ENCODE measurements at regions not wholly inside any gene's neighbourhood (a gene's known extent, or its start where the extent isn't known, plus 50 kb on each side); places are given as distances from the start of the nearest gene placed in this dataset.

GRCh38 chr6:71537717-71538116 lies 249.1 kb downstream of the OGFRL1 start:
- WGBS (ENCODE audit: insufficient coverage, low lambda C conversion rate) = 90% methylated on average over 1 of the region's 1 CpG
- no peak overlapping the region for H3K4me3 ChIP-seq (ENCODE audit: low read length)

DNA sequence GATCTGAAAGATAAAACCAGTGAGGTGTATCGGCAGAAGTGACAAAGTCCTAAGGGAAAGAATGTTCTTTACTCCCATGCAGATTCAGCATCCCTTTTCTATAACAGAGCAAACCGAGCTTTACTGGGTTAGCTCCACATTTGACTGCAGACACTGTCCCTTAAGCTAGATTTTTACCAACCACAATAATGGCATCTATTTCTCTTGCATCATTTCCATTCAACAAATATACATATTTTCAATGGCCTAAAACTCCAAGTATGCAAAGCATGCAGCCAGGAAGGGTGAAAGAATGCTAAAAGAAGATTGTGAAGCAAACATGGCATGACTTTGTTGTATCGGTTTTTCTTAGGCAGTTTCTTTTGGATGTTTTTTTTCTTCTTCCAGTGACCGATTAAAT lies 255.4 kb downstream of the OGFRL1 start:
- Histone ChIP-seq H3K4me3 (ENCODE audit: low read length) (no peak overlapping the region), H3K27me3 (ENCODE audit: control insufficient read depth, insufficient read depth, low read length) (no peaks in the 10 kb centered on the region), H3K36me3 (ENCODE audit: control insufficient read depth, insufficient read depth, low read length) (no peaks in the 10 kb centered on the region), H3K4me1 (ENCODE audit: control insufficient read depth, insufficient read depth, low read length) (no peaks in the 10 kb centered on the region), H3K27ac (ENCODE audit: low read length) (no peak overlapping the region), H3K9me3 (ENCODE audit: control insufficient read depth, low read depth, low read length) (no peaks in the 10 kb centered on the region)
- WGBS (ENCODE audit: insufficient coverage, low lambda C conversion rate) = 86% methylated on average over 2 of the region's 4 CpGs
- DNase-seq = no peak

More at GRCh38 chr6:71537717-71538116, 249.1 kb downstream of the OGFRL1 start:
- Histone ChIP-seq H3K36me3 (ENCODE audit: control insufficient read depth, insufficient read depth, low read length) (no peaks in the 10 kb centered on the region), H3K4me1 (ENCODE audit: control insufficient read depth, insufficient read depth, low read length) (no peaks in the 10 kb centered on the region), H3K27ac (ENCODE audit: low read length) (no peak overlapping the region), H3K9me3 (ENCODE audit: control insufficient read depth, low read depth, low read length) (no peaks in the 10 kb centered on the region), H3K27me3 (ENCODE audit: control insufficient read depth, insufficient read depth, low read length) (no peaks in the 10 kb centered on the region)
- no peak for DNase-seq

DNA sequence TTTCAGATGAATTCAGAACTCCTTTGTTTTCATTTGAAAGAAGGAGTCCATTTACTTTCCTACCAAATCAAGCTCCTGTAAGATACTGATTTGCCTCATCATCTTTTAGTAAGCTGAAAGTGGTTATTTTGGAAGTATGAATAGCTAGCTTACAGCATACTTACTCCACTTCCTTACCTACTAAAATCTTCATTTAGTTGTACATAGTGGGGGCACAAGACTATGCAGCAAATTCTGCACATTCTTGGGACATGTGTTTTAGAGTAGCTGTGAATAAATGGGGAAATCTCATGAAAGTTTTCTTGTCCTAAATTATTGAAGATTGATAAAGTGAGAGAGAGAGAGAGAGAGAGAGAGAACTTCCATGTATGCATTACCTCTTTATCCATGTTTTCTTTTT lies 256.3 kb downstream of the OGFRL1 start:
- no peak for DNase-seq
- Histone ChIP-seq H3K27me3 (ENCODE audit: control insufficient read depth, insufficient read depth, low read length) (no peaks in the 10 kb centered on the region), H3K9me3 (ENCODE audit: control insufficient read depth, low read depth, low read length) (no peaks in the 10 kb centered on the region), H3K4me1 (ENCODE audit: control insufficient read depth, insufficient read depth, low read length) (no peaks in the 10 kb centered on the region), H3K36me3 (ENCODE audit: control insufficient read depth, insufficient read depth, low read length) (no peaks in the 10 kb centered on the region), H3K4me3 (ENCODE audit: low read length) (no peak overlapping the region), H3K27ac (ENCODE audit: low read length) (no peak overlapping the region)

DNA sequence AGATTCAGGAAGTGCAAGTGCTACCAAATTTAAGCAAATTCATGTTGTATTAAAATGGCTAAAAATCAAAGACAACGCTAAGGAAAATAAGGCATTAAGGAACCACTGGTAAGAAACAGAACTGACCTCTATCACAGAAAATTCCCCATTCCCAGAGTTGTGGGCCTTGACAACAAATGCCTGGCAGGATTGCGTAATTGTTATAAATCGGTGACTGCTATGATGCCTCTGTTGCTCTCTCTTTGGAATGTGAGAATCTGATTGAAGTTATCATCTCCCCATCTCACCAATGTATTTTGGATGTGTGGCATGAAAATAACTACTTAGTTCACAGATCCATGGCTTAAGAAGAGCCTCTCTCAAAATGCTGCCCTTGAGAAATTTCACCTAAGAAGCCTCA lies 257.3 kb downstream of the OGFRL1 start:
- no peak for DNase-seq
- Histone ChIP-seq H3K4me1 (ENCODE audit: control insufficient read depth, insufficient read depth, low read length) (no peaks in the 10 kb centered on the region), H3K27ac (ENCODE audit: low read length) (no peak overlapping the region), H3K9me3 (ENCODE audit: control insufficient read depth, low read depth, low read length) (no peaks in the 10 kb centered on the region), H3K27me3 (ENCODE audit: control insufficient read depth, insufficient read depth, low read length) (no peaks in the 10 kb centered on the region), H3K36me3 (ENCODE audit: control insufficient read depth, insufficient read depth, low read length) (no peaks in the 10 kb centered on the region), H3K4me3 (ENCODE audit: low read length) (no peak overlapping the region)
- no CpG with 5 or more reads among the region's 3 CpGs for WGBS (ENCODE audit: insufficient coverage, low lambda C conversion rate)

GRCh38 chr6:71551798-71552197 lies 263.2 kb downstream of the OGFRL1 start:
- H3K4me3 ChIP-seq (ENCODE audit: low read length) = no peak overlapping the region
- H3K4me1 ChIP-seq (ENCODE audit: control insufficient read depth, insufficient read depth, low read length) = no peaks in the 10 kb centered on the region
- no peaks in the 10 kb centered on the region for H3K27me3 ChIP-seq (ENCODE audit: control insufficient read depth, insufficient read depth, low read length)
- H3K27ac ChIP-seq (ENCODE audit: low read length) = no peak overlapping the region
- H3K9me3 ChIP-seq (ENCODE audit: control insufficient read depth, low read depth, low read length) = no peaks in the 10 kb centered on the region
- H3K36me3 ChIP-seq (ENCODE audit: control insufficient read depth, insufficient read depth, low read length) = no peaks in the 10 kb centered on the region
- no peak for DNase-seq
- WGBS (ENCODE audit: insufficient coverage, low lambda C conversion rate) = no CpG with 5 or more reads among the region's 3 CpGs

DNA sequence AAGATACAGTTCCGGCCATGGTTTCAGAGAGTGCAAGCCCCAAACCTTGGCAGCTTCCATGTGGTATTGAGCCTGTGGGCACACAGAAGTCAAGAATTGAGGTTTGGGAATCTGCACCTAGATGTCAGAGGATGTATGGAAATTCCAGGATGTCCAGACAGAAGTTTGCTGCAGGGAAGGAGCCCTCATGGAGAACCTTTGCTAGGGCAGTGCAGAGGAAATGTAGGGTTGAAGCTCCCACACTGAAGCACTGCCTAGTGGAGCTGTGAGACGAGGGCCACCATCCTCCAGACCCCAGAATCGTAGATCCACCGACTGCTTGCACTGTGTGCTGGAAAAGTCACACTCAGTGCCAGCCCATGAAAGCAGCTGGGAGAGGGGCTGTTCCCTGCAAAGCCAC lies 267.5 kb downstream of the OGFRL1 start:
- whole genome bisulfite sequencing (ENCODE audit: insufficient coverage, low lambda C conversion rate) = no CpG with 5 or more reads among the region's 4 CpGs
- Histone ChIP-seq H3K36me3 (ENCODE audit: control insufficient read depth, insufficient read depth, low read length) (no peaks in the 10 kb centered on the region), H3K4me1 (ENCODE audit: control insufficient read depth, insufficient read depth, low read length) (no peaks in the 10 kb centered on the region), H3K27me3 (ENCODE audit: control insufficient read depth, insufficient read depth, low read length) (no peaks in the 10 kb centered on the region), H3K9me3 (ENCODE audit: control insufficient read depth, low read depth, low read length) (no peaks in the 10 kb centered on the region), H3K27ac (ENCODE audit: low read length) (no peak overlapping the region), H3K4me3 (ENCODE audit: low read length) (no peak overlapping the region)
- no peak for DNase-seq

GRCh38 chr6:71558974-71559373 lies 270.4 kb downstream of the OGFRL1 start:
- no peaks in the 10 kb centered on the region for H3K4me1 ChIP-seq (ENCODE audit: control insufficient read depth, insufficient read depth, low read length)
- H3K4me3 ChIP-seq (ENCODE audit: low read length) = no peak overlapping the region
- WGBS (ENCODE audit: insufficient coverage, low lambda C conversion rate) = 100% methylated on average over 1 of the region's 1 CpG
- H3K27ac ChIP-seq (ENCODE audit: low read length) = no peak overlapping the region
- H3K9me3 ChIP-seq (ENCODE audit: control insufficient read depth, low read depth, low read length) = no peaks in the 10 kb centered on the region
- H3K36me3 ChIP-seq (ENCODE audit: control insufficient read depth, insufficient read depth, low read length) = no peaks in the 10 kb centered on the region
- H3K27me3 ChIP-seq (ENCODE audit: control insufficient read depth, insufficient read depth, low read length) = no peaks in the 10 kb centered on the region
- no peak for DNase-seq

- Histone ChIP-seq H3K27me3 (ENCODE audit: control insufficient read depth, insufficient read depth, low read length) (no peaks in the 10 kb centered on the region), H3K4me1 (ENCODE audit: control insufficient read depth, insufficient read depth, low read length) (no peaks in the 10 kb centered on the region), H3K9me3 (ENCODE audit: control insufficient read depth, low read depth, low read length) (no peaks in the 10 kb centered on the region), H3K27ac (ENCODE audit: low read length) (no peak overlapping the region), H3K4me3 (ENCODE audit: low read length) (no peak overlapping the region), H3K36me3 (ENCODE audit: control insufficient read depth, insufficient read depth, low read length) (no peaks in the 10 kb centered on the region)
- DNase-seq = no peak
Observed at GRCh38 chr6:71567562-71567961, 279.0 kb downstream of the OGFRL1 start.

DNA sequence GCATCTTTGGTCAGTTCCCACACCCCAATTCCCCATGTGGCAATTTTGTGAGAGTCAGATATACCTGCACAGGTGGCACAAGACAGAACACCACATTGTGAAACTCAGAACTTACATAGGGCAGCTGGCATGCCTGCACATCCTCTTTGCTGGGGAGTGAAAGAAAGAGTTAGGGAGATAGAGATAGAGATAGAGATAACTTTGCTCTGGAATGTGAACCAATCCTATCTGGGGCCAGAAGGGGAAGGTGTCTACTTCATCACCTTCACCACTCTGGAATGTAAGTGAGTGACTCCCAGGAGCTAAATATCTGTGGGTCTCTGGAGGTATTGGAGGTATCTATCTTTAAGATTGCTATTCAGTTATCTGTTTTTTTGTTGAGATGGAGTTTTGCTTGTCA lies 289.2 kb downstream of the OGFRL1 start:
- no peaks in the 10 kb centered on the region for H3K9me3 ChIP-seq (ENCODE audit: control insufficient read depth, low read depth, low read length)
- H3K27me3 ChIP-seq (ENCODE audit: control insufficient read depth, insufficient read depth, low read length) = no peaks in the 10 kb centered on the region
- DNase-seq = no peak
- H3K4me1 ChIP-seq (ENCODE audit: control insufficient read depth, insufficient read depth, low read length) = peaks cover 4% of the 10 kb centered on the region
- H3K27ac ChIP-seq (ENCODE audit: low read length) = no peak overlapping the region
- no peak overlapping the region for H3K4me3 ChIP-seq (ENCODE audit: low read length)
- H3K36me3 ChIP-seq (ENCODE audit: control insufficient read depth, insufficient read depth, low read length) = no peaks in the 10 kb centered on the region

DNA sequence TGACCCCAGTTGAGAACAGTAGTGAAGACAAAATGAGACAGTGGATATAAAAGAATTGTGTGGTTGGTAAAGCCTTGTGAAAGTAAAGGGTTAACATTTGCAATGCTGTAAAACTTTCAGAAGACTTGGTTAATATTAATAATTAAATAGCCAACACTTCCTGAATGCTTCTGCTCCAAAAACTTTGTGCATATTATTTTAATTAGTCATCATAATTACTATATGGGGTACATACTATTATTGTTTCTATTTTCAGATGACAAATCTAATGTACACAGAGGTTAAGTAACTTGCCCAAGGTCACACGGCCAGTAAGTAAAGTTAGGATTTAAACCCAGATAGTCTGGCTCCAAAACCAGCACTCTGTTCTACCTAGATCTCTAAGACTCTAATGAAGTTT lies 291.3 kb downstream of the OGFRL1 start:
- no peak overlapping the region for H3K4me3 ChIP-seq (ENCODE audit: low read length)
- H3K4me1 ChIP-seq (ENCODE audit: control insufficient read depth, insufficient read depth, low read length) = peaks cover 4% of the 10 kb centered on the region
- WGBS (ENCODE audit: insufficient coverage, low lambda C conversion rate) = 20% methylated on average over 1 of the region's 1 CpG
- no peaks in the 10 kb centered on the region for H3K36me3 ChIP-seq (ENCODE audit: control insufficient read depth, insufficient read depth, low read length)
- H3K9me3 ChIP-seq (ENCODE audit: control insufficient read depth, low read depth, low read length) = peaks cover 5% of the 10 kb centered on the region
- no peak for DNase-seq
- no peak overlapping the region for H3K27ac ChIP-seq (ENCODE audit: low read length)
- no peaks in the 10 kb centered on the region for H3K27me3 ChIP-seq (ENCODE audit: control insufficient read depth, insufficient read depth, low read length)

- no peak overlapping the region for H3K4me3 ChIP-seq (ENCODE audit: low read length)
- H3K4me1 ChIP-seq (ENCODE audit: control insufficient read depth, insufficient read depth, low read length) = peaks cover 4% of the 10 kb centered on the region
- WGBS (ENCODE audit: insufficient coverage, low lambda C conversion rate) = no CpG with 5 or more reads among the region's 1 CpG
- no peak overlapping the region for H3K27ac ChIP-seq (ENCODE audit: low read length)
- H3K9me3 ChIP-seq (ENCODE audit: control insufficient read depth, low read depth, low read length) = peaks cover 12% of the 10 kb centered on the region
- DNase-seq = no peak
- H3K27me3 ChIP-seq (ENCODE audit: control insufficient read depth, insufficient read depth, low read length) = no peaks in the 10 kb centered on the region
- no peaks in the 10 kb centered on the region for H3K36me3 ChIP-seq (ENCODE audit: control insufficient read depth, insufficient read depth, low read length)
Observed at GRCh38 chr6:71582820-71583219, 294.2 kb downstream of the OGFRL1 start.
